GM18870 (cell line): ENCODE measurements at regions not wholly inside any gene's neighbourhood (a gene's known extent, or its start where the extent isn't known, plus 50 kb on each side); places are given as distances from the start of the nearest gene placed in this dataset.
"Not testable (repeated sequence)": the region's sequence is repeated elsewhere in the genome, so short reads cannot be mapped to it uniquely, and the experiment has no call there.

ENCODE experiments used
- ATAC-seq: cut with Tn5 transposase; IDR thresholded peaks from one replicate; pipeline ENCODE4 v1.9.1; 2021; ENCODE audit warnings: moderate library complexity; ENCODE audit not compliant: unreplicated experiment

DNA sequence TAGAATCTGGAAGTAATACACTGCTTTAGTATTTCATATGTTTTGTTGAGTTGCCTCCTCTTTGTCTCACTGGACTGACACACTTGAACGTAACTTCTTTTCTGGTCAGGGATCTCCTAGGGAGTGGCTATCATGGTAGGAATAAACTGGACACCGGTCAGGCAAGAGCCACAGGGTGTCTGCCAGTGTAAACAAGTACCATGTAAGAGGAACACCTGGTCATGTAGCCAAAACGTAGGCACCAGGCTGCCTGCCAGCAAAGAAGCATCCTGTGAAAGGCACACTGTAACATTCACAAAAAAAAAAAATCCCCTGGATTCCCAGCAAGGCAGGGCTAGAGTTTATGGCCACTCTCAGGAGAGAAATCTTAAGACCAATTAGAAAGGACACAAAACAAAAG is 372.8 kb upstream of the RND3 start:
- no peak for ATAC-seq

DNA sequence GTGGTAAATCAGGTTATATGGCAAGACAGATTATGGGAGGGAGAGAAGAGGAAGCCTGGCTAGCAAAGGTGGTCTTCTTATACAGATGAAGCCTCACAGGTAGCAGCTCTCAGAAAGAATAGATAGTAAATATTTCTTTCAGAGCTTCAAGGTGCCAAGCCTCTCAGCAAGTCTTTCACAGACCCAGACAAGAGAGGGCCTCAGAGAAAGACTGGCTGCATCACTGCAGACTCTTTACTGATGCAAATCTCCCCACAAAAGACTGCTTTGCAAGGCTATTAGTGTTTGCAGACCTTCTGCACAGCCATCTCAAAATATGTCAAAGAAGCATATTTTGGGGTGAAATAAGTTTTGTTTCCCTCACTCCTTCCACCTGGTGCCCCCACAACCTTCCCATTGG is 372.4 kb upstream of the RND3 start:
- no peak for ATAC-seq

DNA sequence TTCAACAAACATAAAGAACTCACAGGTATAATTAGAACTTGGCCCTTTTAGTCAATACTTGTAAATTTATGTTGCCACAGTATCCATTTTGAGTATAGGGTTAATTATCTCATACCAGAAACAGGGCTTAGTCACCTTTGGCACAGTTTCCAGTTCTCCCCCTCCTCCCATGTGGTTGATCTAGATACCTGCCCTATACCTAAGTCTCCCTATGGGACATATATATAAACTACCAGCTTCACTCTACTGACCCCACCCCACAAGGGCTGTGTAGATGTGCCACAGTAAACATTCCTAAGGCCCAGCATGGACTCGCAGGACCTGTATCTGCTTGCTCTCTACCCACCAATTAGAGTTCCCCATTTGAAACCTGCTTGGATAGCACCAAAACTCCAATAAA is 371.7 kb upstream of the RND3 start:
- no peak for ATAC-seq

DNA sequence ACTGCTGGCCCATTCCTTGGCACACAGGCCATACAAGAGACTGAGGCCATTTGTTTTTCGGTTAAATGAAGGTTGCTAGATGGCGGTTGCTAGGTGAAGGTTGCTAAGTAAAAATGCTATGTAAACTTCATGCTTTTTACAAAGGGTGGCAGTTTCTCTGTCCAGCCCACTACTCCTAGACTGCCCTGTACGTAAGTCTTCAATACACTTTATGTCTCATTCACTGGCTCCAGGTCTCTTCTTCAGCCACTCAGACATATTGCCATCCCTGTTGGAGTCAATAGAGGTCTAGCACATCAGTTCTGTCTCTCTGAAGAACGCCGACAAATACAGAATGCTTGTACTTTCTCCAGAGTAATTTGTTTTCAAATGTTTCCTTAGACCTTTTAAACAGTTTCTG is 370.9 kb upstream of the RND3 start:
- ATAC-seq, result no peak

DNA sequence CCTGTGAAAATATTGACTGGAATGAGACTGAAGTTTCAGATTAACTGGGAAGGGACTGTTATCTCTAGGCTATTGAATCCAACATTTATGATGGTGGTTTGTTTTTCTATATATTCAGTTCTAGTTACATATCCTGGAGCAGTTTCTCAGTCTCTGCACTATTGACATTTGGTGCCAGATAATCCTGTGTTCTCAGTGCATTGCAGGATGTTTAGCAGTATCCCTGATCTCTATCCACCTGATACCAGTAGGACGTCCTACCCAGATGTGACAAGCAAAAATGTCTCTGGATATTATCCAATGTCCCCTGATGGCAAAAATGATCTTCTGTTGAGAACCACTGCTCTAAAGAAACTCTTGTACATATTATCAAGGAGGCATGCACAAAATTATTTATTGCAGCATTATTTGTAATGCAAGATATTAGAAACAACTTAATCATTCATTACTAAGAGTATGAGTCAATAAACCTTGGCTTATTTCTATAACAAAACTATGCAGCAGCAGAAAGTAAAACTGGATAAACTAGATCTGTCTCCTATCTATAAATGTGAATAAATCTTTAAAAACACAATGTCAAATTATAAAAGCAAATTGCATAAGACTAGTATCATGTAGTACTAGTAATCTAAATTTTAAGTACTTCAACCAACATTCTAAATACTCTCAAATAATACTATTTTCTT is 369.3 kb upstream of the RND3 start:
- no peak for ATAC-seq

DNA sequence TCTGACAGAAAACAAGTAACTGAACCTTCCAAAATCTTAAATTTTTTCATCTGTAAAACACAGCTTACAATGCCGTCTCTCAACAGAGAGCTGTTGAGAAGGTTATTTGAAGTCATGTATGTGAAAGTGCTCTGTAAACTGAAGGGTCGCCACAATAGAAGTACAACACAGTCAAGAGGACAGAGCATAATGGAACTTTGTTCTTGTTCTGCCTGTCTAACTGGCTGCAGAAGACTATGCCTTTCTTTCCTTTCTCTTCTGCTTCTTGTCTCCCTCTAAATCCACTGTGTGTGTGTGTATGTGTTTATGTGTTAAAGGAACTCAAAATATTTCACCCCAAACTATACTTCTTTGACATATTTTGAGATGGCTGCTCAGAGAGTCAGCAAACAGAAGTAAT is 365.8 kb upstream of the RND3 start:
- no peak for ATAC-seq

DNA sequence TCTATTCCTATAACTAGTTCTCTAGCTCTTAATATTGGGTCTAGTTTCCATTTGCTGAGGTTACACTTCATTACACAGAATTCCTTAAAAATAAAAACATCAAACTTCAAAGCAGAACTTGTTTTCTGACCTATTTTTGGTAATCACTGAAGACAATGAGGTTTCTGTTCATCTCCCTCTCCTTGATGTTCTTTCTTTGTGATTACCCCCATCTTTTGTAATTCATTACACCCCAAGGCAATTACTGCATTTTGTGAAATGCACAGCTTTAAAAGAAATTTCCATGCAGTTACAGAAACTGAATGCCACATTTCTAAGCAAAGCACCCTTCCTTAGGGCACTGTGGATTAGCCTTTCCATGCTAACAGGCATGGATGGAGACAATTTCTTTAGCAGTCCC is 363.2 kb upstream of the RND3 start:
- no peak for ATAC-seq

DNA sequence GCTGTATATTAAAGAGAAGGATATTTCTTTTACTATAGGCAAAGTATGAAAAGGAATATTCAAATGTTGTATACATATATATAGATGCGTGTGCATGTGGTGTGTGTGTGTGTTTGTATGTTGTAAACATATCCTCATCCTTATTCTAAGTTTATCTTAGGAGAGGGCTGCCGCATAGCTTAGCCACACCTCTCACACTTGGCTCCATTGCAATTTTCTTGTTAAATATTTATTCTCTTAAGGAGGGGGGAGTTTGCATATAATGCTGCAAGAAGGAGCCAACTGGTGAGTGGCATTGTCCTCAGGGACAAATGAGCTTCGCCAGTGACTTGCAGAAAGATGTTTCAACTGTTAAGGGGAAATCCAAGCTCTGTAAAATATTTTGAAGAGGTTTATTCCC is 360.1 kb upstream of the RND3 start:
- ATAC-seq, result no peak

DNA sequence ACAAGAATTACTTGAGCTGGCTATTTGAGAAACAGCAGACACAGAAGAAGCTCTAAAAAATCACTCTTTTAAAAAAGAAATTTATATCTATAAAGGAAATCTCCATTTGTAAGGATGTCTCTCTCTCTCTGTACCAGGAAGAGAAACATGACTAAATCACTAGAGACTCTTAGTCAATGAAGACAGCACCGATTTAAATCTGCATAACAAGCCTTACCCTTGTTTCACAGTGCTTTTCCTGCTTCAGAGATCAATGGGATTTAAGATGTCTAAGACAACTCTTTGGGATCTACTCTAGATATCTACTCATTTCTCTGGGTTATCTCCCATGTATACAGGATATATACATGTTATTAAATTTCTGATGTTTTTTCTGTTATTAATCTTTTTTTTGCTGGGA is 359.2 kb upstream of the RND3 start:
- ATAC-seq, result no peak

DNA sequence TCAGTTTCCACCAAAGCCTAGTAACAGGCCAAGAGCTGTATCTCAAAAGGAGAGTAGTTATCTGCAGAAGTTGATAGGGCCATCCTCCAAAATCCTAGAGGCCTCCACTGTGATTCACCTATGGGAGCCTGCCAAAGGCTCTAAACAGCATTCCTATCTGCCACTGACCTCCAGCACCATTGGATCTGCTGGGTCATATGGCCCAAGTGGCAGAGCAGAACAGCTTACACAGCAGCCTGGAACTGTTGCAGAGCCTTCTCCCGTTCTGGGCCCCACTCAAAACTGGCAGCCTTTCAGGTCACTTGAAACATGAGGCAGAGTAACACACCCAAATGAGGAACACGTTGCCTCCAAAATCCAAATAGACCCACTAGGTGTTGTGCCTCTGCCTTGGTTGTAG is 345.2 kb upstream of the RND3 start:
- ATAC-seq, result no peak

DNA sequence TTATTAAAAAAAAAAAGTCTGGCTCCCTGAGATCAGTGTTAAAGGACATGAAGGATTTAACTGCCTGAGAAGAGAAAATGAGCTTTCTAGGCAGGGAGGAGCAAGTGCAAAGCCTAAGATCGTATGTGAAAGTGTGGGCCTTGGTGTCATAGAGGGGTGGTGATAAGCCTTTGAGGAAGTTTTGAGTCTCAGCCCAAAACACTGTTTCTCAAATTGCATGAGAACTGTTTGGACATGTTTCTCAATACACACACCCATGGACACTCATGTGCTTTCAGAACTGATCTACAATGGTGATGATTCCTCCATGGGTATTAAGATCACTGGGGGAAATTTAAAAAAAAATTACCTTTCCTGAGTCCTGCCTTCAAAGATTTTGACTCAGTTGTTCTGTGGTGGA is 336.7 kb upstream of the RND3 start:
- ATAC-seq, result no peak

DNA sequence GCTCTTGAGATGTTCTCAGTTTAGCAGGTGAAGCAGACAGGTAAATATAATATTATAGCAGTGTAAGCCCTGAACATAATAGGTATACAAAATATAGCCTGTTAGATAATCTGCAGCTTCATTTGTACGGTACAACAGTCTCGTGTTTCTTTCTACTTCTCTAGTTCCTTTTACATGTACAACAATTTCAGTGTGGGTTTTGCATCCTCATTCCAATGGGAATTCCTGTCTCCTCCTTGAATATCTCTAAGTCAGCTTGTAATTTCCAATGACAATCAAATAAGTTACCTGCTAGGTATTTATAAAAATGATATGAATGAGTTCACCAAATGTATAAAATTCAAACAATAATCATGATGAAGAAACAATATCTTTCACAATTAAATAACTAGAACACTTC is 330.0 kb upstream of the RND3 start:
- ATAC-seq, result no peak

DNA sequence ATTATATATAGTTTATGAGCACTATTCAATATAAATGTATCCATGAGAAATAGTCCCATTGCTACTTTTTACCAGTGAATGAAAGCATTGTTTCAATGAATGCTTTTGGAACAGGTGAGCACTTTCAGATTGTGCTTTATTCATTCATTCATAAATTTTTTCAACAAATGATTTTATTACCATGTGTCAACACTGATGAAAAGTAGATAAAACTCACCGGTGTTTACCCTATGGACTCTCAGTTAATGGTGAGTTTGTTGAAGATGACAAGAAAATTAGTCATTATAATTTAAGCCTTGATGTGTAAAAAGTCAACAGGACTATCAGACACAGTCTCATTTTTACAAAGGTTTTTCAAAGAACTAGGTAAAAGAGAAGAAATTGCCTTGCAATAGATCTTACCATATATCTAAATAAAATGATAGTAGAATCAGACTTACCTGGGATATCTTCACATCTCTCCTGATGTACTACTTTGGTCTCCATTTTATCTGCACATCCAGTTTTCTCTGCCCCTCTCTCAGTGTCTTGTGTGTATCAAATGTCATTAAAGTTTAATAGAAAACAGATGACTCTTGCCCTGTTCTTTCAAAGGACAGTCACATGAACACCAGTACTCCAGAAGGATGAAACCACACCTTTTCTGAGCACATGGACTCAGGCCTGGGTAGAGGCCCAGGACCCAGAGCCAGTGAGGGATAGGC is 325.3 kb upstream of the RND3 start:
- ATAC-seq, result no peak

DNA sequence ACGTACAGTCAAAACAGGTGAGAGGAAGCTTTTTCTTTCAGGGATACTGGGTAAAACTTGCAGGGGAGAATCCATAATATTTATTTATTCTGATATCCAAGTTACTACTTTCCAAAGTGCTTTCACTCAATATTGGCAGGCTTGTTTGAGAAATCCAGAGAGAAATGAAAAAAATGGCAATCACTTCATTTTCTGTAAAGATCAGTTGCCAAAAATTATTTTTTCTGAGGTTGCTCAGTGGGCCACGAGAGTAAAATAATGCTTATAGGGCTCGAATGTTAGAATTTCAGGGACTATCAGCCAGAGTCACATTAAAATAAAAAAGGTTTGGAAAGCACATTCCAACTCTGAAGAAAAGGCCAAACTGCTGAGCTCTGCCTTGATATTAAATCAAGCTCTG is 324.6 kb upstream of the RND3 start:
- ATAC-seq, result no peak

DNA sequence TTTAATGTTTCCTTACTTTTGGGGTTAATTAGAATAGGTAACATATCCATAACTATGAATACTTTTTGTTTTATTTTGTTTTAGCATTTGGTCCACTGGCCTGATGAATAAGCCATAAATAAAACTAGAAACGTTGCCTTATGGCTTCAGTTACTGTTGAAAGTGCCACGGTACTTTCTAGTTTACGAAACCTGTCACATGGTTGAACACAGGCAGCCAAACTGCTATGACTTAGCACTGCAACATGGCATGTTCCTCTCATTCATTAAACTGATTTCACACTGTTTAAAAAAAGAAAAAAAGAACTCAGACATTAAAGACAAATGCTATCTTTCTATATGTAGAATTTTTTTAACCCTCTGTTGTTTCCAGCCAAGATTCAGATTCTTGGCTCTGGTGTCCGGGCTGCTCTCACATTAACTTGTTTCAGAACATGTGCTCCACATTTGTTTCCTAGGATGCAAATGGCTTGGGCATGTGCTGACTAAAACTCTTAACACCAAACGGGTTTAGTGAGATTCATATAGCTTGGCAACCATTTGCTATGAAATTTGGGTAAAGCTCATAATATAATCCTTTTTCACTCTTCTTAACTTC is 323.9 kb upstream of the RND3 start:
- no peak for ATAC-seq

DNA sequence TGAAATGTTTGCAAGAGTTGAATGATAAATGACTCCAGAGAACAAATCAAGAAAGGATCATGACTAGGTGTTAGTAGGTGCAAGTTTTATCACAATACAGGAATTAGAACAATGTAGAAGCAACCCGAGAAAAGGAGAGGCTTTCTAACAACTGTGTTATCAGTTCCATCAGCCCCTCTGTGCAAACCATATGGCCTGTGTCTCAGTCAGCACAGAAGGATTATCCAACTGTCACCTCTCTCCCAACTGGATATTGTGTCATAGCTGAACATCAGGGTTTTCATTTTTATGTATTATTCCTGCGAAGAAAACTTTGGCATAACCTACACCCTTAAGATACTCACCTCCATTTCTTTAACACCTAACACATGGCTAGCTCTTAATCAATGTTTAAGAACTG is 321.6 kb upstream of the RND3 start:
- ATAC-seq, result no peak

DNA sequence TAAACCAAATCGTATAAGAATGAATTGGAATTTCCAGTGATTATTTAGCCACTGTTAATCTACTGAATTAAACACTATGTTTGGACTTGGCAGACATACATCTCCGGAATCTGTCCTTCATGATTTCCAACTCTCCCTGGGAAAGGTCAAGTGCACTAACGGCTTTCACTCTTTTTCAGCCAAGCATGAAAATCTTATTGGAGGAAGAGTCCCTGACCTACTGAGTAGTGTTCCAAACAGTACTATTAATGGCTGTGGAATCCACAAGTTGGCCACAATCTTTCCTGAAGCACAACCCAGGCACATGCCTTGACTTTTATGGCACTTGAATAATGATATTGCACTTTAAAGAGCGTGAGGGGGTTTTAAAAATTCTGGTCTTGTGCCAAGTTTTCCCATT is 318.9 kb upstream of the RND3 start:
- ATAC-seq, result no peak

DNA sequence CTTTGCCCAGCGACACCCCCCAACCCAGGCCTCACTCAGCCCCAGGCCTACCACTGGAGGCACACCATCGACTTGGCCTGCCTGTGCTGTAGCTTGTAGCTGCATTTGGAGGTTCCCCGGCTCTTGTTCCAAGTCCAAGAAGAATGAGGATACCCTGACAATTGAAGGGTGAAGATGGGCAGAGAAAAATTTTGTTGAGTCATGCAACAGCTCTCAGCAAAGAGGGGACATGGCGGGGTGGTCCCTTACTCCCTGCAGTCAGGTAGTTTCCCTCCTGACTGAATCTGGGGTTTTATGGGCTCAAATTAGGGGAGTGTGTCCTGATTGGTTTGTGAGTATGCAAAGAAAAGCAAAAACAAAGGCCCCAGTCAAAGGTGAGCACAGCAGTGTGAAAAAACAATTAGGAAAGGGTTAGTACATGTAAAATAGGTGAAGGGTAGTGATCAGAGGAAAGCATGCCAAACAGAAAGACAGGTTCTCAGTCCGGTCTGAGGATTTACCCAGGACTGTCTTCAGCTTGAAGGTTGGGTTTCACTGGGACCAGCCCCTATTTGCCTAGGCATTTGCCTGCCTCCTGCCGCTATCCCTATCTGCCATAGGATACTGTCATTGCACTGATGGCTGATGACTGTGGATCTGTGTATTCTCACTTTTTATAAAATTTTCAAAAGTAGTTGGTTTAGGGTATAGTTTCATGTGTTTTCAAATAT is 316.4 kb upstream of the RND3 start:
- ATAC-seq, result no peak

DNA sequence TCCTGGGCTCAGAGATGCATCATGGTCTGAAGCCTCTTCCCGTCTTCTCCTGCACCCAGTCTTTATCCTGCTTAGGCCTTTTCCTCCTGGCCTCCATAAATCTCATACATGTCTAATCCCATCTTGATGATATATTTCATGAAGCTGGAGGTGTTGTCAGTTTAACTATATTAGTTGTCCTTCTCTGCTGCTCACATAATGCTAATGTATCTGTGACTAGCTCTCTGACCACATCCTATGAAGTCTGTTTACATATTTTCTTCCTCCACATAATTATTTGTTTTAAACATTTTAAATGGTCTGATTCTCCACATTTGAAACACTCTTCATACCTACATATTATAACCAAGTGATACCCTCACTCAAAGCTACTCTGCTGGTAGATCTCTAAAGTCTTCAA is 315.2 kb upstream of the RND3 start:
- ATAC-seq, result no peak

DNA sequence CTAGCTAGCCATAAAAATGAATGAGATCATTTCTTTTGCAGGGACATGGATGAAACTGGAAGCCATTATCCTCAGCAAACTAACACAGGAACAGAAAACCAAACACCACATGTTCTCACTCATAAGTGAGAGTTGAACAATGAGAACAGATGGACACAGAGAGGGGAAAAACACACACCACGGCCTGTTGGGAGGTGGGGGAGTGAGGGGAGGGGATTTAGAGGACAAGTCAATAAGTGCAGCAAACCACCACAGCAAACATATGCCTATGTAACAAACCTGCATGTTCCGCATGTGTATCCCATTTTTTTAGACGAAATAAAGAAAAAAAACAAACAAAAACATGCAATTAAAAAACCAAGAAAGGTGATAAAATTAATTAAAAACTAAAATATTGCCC is 308.8 kb upstream of the RND3 start:
- not testable (repeated sequence) for ATAC-seq

DNA sequence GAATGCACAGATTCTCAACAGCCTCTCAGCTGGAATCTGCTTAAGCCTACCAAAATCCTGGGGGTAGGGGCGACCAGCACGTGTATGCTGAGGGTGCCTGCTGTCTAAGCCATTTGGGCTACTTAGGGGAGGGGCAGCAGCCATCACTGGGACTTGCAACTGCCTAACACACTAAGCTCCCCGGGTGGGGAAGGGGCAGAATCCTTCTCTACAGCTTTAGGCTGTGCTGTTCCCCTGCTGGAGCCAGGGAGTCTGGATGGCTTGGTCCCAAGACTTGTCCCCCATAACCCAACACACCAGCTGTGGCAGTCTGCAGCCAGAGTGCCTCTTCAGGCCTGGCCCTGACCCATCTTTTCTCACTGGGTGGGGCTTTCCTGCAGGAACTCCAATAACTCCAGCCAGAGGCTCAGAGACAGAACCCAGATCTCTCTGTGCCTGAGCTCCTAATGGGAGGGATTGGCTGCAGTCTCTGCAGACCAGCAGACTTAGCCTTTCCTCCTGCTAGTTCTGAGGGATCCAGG is 305.4 kb upstream of the RND3 start:
- ATAC-seq, result no peak

DNA sequence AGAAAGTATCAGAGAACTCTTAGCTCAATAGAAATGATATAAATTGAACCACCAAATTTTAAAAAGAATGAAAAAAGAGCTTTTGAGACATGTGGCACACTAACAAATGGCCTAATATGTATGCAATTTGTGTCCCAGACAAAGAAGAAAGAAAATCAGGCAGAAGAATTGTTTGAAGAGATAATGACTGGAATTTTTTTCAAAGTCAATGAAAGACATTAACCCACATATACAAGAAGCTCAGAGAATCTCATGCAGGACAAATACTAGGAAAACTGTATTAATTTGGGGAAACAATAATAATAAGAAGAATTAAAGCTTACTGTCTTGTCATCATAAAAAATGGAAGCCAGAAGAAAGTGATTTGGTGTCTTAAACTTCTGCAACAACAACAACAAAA is 304.1 kb upstream of the RND3 start:
- no peak for ATAC-seq
